GM19463 (cell line): ENCODE measurements at regions not wholly inside any gene's neighbourhood (a gene's known extent, or its start where the extent isn't known, plus 50 kb on each side); places are given as distances from the start of the nearest gene placed in this dataset.

Experiments
- ATAC-seq: cut with Tn5 transposase; IDR thresholded peaks from one replicate; pipeline ENCODE4 v1.9.1; 2021; ENCODE audit warnings: mild to moderate bottlenecking, moderate library complexity; ENCODE audit not compliant: unreplicated experiment

GRCh38 chr2:81249152-81249551 is 944.6 kb upstream of the LRRTM1 start:
- no peak for ATAC-seq

DNA sequence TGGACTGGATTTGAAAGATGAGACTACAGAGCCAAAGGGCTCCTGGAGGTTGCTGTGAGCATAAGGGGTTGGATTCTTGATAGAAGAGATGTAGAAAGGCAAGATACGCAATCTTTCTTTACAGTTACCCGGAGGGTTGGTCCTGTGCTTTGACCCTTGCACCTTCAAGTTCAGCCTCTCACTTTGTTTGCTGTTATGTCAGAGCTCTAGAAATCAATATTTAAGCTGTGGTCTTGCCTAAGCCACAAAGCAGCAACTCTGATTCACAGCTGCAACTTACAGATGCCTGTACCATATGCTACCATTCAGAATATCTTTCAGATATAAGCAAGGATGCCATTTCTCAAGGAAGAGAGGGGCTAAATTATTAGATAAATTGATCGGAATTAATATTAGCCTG is 943.1 kb upstream of the LRRTM1 start:
- peak; percentile 71 for ATAC-seq

GRCh38 chr2:81242501-81242900 is 937.9 kb upstream of the LRRTM1 start:
- ATAC-seq, result no peak

DNA sequence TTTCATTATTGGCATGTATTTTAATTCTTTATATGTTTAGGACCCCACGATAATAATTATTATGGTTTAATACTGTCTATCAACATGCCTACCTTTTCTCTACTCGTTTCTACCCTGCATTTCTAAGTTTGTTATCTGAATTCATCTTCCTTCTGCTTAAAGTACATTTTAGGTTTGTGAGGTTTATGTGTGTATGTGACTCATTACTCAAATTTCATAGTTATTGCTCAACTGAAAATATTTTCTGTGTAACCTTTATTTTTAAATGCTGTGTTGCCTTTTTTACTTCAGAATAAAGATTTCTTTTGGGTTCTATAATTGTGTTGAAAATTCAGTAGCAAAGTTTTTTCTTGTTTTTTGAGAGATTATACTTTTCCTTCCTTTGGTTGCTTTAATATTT is 933.9 kb upstream of the LRRTM1 start:
- no peak for ATAC-seq

GRCh38 chr2:81235601-81236000 is 931.0 kb upstream of the LRRTM1 start:
- ATAC-seq, result no peak

- no peak for ATAC-seq
Measured at GRCh38 chr2:81234711-81235110, 930.2 kb upstream of the LRRTM1 start.

DNA sequence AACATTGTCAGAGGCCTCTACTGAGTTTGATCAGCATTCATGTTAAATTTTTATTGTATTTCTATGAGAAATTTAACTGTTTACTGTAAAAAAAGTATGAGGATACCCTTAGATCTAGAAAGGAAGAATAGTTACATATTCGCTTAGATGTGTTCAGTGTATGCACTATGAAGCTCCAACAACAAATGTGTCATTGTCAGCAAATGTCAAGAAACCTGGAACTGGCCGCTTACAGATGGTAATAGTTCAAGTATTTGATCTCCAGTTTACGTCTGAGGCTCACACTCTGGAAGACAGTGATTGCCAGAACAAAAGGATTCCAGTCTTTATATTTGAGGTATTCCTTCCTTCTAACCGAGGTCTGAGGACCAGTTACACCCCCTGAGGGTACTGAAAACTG is 921.2 kb upstream of the LRRTM1 start:
- no peak for ATAC-seq

DNA sequence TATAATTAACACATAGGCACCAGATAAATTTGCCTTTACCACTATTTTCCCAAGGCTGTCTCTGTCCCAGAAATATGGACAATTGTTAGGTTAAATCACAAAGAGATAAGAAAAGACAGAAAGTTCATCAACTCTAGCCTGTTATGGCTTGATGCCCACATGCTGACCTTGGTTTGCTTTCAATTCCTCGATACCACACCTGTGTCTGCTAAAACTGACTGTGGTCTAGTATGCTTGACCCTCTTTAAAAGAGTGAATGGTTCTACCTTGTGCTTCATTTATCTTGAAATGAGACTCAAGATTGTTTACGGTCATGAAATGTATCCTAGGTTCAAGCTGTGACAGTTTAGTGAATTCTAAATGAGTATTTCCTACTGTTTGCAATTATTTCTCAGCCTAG is 909.0 kb upstream of the LRRTM1 start:
- no peak for ATAC-seq

- ATAC-seq, result no peak
Measured at GRCh38 chr2:81206216-81206615, 901.7 kb upstream of the LRRTM1 start.

- ATAC-seq, result no peak
Measured at GRCh38 chr2:81196933-81197628, 892.5 kb upstream of the LRRTM1 start.

GRCh38 chr2:81196383-81196851 is 891.9 kb upstream of the LRRTM1 start:
- ATAC-seq, result no peak

GRCh38 chr2:81195774-81196382 is 891.3 kb upstream of the LRRTM1 start:
- ATAC-seq, result no peak

- no peak for ATAC-seq
Measured at GRCh38 chr2:81195017-81195773, 890.6 kb upstream of the LRRTM1 start.

DNA sequence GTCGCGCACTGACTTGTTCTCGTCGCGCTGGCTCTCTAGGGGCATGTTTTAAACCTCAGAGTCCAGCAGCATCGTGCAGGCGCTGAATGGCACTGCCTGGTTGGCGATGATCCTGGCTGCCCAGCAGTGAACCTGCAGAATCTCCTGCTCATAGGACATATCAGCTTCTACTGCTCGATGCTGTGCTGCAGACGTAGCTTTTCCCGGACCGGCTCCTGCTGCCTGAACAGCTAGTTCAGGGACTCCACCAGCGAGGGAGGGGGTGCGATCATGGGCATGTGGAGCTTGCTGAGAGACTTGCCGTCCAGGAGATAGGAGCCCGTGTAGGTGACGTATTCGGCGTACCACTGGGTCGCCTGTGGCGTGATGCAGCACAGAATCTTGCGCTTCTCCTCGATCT is 890.0 kb upstream of the LRRTM1 start:
- no peak for ATAC-seq

DNA sequence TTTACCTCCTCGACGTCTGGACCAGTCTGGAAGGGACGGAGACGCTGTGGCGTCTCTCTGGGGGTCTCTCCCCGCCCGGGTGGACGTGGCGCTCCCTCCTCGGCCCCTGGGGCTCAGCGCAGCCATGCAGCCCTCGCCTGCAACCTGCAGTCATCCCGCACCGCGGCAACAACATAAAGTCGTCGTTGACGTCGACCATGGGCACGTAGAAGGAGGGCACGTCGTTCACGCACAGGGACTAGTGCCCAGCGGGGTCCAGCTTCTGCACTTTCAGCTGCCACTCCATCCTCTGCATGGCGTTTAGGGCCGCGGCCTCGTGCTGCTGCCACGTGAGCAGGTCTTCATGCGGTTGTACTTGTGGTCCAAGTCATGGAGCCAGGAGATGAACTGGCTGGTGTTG is 889.6 kb upstream of the LRRTM1 start:
- ATAC-seq, result no peak

- ATAC-seq, result no peak
Measured at GRCh38 chr2:81181845-81182244, 877.3 kb upstream of the LRRTM1 start.

GRCh38 chr2:81171447-81171846 is 866.9 kb upstream of the LRRTM1 start:
- ATAC-seq, result no peak

- ATAC-seq, result no peak
Measured at GRCh38 chr2:81163583-81163982, 859.0 kb upstream of the LRRTM1 start.

DNA sequence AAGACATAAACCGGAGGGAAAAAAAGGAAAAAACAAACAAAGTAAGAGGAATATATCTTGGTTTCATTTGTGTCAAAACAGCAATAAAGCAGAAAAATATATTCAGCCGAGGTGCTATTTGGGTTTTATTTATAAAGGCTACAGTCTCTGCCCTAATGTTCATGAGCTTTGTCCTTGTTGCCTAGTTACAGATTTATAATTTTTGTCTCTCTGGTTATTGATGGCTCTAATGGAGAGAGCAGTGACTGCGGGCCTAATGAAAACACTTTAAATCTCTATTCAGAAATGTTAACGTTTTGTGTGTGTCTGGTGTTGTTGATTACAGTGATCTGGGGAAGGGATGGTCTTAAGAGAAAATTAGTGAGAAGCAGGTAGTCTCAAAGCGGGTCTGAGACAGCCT is 854.0 kb upstream of the LRRTM1 start:
- ATAC-seq, result no peak

DNA sequence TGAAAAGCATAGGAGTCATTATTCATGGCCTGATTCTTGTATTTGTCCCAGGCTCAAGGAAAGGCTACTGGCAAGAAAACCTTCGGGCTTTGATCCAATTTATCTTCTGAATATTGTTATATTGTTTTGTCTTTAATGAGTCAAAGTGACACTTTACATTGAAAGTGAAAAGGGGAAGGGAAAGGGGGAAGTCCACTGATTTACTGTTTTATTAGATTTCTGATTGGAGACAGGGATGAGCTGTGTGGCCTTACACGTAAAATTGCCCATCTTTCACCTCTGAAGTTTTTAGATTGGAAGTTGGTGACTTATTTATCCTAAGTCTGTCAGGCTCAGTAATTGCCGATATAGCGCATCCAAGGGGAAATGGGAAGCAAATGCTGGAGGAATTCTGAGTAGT is 843.8 kb upstream of the LRRTM1 start:
- no peak for ATAC-seq

- no peak for ATAC-seq
Measured at GRCh38 chr2:81136296-81136695, 831.7 kb upstream of the LRRTM1 start.

- no peak for ATAC-seq
Measured at GRCh38 chr2:81097361-81097760, 792.8 kb upstream of the LRRTM1 start.
